GM12878 (cell line): ENCODE measurements at regions not wholly inside any gene's neighbourhood (a gene's known extent, or its start where the extent isn't known, plus 50 kb on each side); places are given as distances from the start of the nearest gene placed in this dataset.

ENCODE experiments used
- MYB ChIP-seq: fragments of 150-350 bp; IDR thresholded peaks from 2 replicates; pipeline ENCODE4 v1.6.1; 2014; ENCODE audit warnings: mild to moderate bottlenecking, low read depth, low read length, borderline replicate concordance
- POLR2A ChIP-seq: IDR thresholded peaks from 2 replicates; pipeline ENCODE4 v1.6.1; 2011; ENCODE audit warnings: low read depth, mild to moderate bottlenecking, low read length
- TF ChIP-seq, protein P1 (sequence below), 3 experiments: IDR thresholded peaks in 2 of 3; conservative IDR thresholded peaks in 1 of 3; 2 replicates each; pipeline ENCODE4 v1.5.1; 2011; ENCODE audit warnings: low read depth in 3 of 3, low read length in 3 of 3, mild to moderate bottlenecking in 3 of 3, control low read depth in 2 of 3, moderate library complexity in 2 of 3, inconsistent platforms in 1 of 3, mixed read lengths in 1 of 3; ENCODE audit not compliant: control insufficient read depth in 2 of 3, insufficient read depth in 1 of 3; ENCODE audit errors: extremely low read depth in 1 of 3
- TF ChIP-seq, protein P2 (sequence below): fragments of 450-650 bp; formaldehyde crosslinking; IDR thresholded peaks from 2 replicates; pipeline ENCODE4 v1.4.0; 2020; ENCODE audit warnings: mild to moderate bottlenecking, moderate library complexity
- TF ChIP-seq, protein P3 (sequence below): fragments of 450-650 bp; IDR thresholded peaks from 2 replicates; pipeline ENCODE4 v1.6.1; 2017; ENCODE audit warnings: antibody characterized with exemption, mild to moderate bottlenecking, moderate library complexity

DNA sequence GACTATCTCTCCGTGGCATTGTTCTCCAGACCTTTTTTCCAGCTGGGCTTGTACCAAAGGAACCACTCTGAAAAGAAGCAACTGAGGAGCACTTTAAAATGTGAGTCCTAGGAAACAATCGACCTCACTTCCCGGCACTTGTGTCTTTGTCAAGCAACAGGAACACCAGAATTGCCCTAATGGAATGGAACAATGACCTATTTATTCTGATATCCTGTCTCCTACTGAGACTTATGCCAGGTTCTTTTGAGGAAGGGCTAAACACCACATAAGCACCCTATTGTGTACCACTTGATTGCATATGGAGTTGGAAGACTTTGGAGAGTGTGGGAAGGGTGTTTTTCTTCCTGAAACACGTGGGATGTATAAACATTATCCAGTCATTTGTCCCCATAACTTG is 56.8 kb upstream of the TGFBR2 start:
- no peak for TF ChIP-seq POLR2A
- TF ChIP-seq, protein P1, sequence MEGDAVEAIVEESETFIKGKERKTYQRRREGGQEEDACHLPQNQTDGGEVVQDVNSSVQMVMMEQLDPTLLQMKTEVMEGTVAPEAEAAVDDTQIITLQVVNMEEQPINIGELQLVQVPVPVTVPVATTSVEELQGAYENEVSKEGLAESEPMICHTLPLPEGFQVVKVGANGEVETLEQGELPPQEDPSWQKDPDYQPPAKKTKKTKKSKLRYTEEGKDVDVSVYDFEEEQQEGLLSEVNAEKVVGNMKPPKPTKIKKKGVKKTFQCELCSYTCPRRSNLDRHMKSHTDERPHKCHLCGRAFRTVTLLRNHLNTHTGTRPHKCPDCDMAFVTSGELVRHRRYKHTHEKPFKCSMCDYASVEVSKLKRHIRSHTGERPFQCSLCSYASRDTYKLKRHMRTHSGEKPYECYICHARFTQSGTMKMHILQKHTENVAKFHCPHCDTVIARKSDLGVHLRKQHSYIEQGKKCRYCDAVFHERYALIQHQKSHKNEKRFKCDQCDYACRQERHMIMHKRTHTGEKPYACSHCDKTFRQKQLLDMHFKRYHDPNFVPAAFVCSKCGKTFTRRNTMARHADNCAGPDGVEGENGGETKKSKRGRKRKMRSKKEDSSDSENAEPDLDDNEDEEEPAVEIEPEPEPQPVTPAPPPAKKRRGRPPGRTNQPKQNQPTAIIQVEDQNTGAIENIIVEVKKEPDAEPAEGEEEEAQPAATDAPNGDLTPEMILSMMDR (IDR thresholded peaks at IDR 0.05 in 2 of 3, conservative IDR thresholded peaks at IDR 0.05 in 1 of 3; ENCODE audit: control insufficient read depth in 2 of 3, extremely low read depth in 1 of 3, insufficient read depth in 1 of 3, low read depth in 3 of 3, low read length in 3 of 3) = no peak
- TF ChIP-seq, protein P2, sequence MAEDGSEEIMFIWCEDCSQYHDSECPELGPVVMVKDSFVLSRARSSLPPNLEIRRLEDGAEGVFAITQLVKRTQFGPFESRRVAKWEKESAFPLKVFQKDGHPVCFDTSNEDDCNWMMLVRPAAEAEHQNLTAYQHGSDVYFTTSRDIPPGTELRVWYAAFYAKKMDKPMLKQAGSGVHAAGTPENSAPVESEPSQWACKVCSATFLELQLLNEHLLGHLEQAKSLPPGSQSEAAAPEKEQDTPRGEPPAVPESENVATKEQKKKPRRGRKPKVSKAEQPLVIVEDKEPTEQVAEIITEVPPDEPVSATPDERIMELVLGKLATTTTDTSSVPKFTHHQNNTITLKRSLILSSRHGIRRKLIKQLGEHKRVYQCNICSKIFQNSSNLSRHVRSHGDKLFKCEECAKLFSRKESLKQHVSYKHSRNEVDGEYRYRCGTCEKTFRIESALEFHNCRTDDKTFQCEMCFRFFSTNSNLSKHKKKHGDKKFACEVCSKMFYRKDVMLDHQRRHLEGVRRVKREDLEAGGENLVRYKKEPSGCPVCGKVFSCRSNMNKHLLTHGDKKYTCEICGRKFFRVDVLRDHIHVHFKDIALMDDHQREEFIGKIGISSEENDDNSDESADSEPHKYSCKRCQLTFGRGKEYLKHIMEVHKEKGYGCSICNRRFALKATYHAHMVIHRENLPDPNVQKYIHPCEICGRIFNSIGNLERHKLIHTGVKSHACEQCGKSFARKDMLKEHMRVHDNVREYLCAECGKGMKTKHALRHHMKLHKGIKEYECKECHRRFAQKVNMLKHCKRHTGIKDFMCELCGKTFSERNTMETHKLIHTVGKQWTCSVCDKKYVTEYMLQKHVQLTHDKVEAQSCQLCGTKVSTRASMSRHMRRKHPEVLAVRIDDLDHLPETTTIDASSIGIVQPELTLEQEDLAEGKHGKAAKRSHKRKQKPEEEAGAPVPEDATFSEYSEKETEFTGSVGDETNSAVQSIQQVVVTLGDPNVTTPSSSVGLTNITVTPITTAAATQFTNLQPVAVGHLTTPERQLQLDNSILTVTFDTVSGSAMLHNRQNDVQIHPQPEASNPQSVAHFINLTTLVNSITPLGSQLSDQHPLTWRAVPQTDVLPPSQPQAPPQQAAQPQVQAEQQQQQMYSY (CRISPR knock-in tag) = no peak
- TF ChIP-seq, protein P3, sequence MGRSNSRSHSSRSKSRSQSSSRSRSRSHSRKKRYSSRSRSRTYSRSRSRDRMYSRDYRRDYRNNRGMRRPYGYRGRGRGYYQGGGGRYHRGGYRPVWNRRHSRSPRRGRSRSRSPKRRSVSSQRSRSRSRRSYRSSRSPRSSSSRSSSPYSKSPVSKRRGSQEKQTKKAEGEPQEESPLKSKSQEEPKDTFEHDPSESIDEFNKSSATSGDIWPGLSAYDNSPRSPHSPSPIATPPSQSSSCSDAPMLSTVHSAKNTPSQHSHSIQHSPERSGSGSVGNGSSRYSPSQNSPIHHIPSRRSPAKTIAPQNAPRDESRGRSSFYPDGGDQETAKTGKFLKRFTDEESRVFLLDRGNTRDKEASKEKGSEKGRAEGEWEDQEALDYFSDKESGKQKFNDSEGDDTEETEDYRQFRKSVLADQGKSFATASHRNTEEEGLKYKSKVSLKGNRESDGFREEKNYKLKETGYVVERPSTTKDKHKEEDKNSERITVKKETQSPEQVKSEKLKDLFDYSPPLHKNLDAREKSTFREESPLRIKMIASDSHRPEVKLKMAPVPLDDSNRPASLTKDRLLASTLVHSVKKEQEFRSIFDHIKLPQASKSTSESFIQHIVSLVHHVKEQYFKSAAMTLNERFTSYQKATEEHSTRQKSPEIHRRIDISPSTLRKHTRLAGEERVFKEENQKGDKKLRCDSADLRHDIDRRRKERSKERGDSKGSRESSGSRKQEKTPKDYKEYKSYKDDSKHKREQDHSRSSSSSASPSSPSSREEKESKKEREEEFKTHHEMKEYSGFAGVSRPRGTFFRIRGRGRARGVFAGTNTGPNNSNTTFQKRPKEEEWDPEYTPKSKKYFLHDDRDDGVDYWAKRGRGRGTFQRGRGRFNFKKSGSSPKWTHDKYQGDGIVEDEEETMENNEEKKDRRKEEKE = no peak
- TF ChIP-seq MYB = no peak
